ENCODE measurements at regions not wholly inside any gene's neighbourhood (a gene's known extent, or its start where the extent isn't known, plus 50 kb on each side); places are given as distances from the start of the nearest gene placed in this dataset.

DNA sequence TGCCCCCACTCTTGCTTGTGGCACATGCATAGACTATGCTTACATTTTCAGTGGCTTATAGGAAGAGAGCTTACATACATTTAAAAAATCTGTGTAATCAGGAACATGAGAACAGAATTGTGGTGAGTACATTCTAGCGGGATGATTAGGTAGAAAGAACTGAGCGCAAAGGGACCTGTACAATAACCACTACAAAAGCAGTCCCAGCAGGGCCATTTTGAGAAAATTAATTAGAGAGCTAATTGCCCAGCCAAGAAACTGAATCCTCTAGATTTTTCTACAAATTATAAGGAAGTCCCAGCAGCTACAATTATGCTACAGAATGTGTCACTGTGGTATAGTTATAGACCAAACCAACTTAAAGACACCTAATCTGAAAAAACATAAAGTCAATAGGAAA, 105.6 kb upstream of the TNFAIP3 start:
- DNase-seq (ENCODE audit: low read depth, low spot score): no peak
- TF ChIP-seq, protein P1, sequence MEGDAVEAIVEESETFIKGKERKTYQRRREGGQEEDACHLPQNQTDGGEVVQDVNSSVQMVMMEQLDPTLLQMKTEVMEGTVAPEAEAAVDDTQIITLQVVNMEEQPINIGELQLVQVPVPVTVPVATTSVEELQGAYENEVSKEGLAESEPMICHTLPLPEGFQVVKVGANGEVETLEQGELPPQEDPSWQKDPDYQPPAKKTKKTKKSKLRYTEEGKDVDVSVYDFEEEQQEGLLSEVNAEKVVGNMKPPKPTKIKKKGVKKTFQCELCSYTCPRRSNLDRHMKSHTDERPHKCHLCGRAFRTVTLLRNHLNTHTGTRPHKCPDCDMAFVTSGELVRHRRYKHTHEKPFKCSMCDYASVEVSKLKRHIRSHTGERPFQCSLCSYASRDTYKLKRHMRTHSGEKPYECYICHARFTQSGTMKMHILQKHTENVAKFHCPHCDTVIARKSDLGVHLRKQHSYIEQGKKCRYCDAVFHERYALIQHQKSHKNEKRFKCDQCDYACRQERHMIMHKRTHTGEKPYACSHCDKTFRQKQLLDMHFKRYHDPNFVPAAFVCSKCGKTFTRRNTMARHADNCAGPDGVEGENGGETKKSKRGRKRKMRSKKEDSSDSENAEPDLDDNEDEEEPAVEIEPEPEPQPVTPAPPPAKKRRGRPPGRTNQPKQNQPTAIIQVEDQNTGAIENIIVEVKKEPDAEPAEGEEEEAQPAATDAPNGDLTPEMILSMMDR (IDR thresholded peaks at IDR 0.05; ENCODE audit: low read depth, low read length): no peak
- Histone ChIP-seq H3K9me3 (ENCODE audit: control insufficient read depth, insufficient read depth, low read length) (no peaks in the 10 kb centered on the region), H3K27ac (ENCODE audit: low read depth, low read length) (no peak overlapping the region), H3K27me3 (ENCODE audit: control insufficient read depth, insufficient read depth, low read length) (no peaks in the 10 kb centered on the region), H3K4me3 (ENCODE audit: low read depth, low read length) (no peak overlapping the region)
- ChIA-PET CTCF (interaction anchor here (0.5 kb wide), 1 partner anchor 355 kb away, joined by 5 read pairs; no protein-coding TSS in a partner anchor), POLR2A (interaction anchor here (0.6 kb wide), 2 partner anchors 64 to 88 kb away, joined by 3 read pairs; no protein-coding TSS in a partner anchor)

DNA sequence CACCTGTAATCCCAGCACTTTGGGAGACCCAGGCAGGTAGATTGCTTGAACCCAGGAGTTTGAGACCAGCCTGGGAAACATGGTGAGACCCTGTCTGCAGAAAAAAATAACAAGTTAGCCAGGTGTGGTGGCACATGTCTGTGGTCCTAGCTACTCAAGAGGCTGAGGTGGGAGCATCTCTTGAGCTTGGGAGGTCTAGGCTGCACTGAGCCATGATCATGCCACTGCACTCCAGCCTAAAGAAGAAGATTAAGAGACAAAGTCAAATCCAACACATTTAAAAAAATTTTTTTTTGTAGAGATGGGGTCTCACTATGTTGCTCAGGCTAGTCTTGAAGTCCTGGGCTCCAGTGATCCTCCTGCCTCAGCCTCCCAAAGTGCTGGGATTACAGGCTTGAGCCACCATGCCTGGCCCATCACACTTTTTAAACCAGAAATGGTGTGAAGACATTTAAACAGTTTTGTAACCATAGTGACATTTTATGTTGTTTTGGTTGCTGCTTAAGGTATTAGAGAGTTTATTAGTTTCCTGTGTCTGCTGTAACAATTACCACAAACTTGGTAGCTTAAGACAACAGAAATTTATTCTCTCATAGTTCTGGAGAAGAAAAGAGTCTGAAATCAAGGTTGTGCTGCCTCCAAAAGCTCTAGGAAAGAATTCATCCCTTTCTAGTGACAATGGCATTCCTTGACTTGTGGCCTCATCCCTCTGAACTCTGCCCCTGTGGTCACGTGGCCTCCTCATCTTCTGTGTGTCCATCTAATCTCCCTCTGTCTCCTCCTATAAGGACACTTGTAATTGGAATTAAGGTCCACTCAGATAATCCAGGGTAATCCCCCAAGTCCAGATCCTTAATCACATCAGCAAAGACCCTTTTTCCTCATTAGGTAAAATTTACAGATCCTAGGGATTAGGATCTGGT, 104.6 kb upstream of the TNFAIP3 start:
- TF ChIP-seq, protein P1 (IDR thresholded peaks at IDR 0.05; ENCODE audit: low read depth, low read length): no peak
- Histone ChIP-seq H3K27ac (ENCODE audit: low read depth, low read length) (no peak overlapping the region), H3K4me3 (ENCODE audit: low read depth, low read length) (no peak overlapping the region), H3K27me3 (ENCODE audit: control insufficient read depth, insufficient read depth, low read length) (no peaks in the 10 kb centered on the region), H3K9me3 (ENCODE audit: control insufficient read depth, insufficient read depth, low read length) (no peaks in the 10 kb centered on the region)
- ChIA-PET POLR2A (interaction anchor here (0.6 kb wide), 1 partner anchor 63 kb away, joined by 3 read pairs; no protein-coding TSS in a partner anchor), CTCF (no interaction called here)
- DNase-seq (ENCODE audit: low read depth, low spot score): no peak

DNA sequence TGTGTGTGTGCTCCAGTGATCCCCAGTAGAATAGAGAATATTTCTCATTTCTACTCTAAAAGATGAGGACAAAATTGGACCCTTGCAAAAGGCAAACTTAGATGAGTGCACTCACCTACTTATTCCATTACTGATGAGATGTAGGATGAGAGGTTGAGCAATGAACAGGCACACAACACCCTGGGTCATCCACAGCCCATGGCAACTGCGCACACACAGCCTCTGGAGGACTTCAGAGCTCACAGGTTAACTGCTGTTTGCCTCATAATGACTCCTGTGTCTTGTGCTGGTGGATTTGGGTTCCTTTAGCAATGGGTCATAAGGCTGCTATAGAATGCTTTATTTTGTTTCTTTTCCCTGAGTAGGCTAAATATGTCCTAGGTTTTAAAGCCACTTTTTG, 103.6 kb upstream of the TNFAIP3 start:
- no peak overlapping the region for H3K4me3 ChIP-seq (ENCODE audit: low read depth, low read length)
- no peaks in the 10 kb centered on the region for H3K27me3 ChIP-seq (ENCODE audit: control insufficient read depth, insufficient read depth, low read length)
- DNase-seq (ENCODE audit: low read depth, low spot score): no peak
- ChIA-PET POLR2A (interaction anchor here (0.6 kb wide), 1 partner anchor 1558 kb away, joined by 5 read pairs; no protein-coding TSS in a partner anchor), CTCF (no interaction called here)
- TF ChIP-seq, protein P1 (IDR thresholded peaks at IDR 0.05; ENCODE audit: low read depth, low read length): no peak
- H3K9me3 ChIP-seq (ENCODE audit: control insufficient read depth, insufficient read depth, low read length): no peaks in the 10 kb centered on the region
- H3K27ac ChIP-seq (ENCODE audit: low read depth, low read length): no peak overlapping the region

DNA sequence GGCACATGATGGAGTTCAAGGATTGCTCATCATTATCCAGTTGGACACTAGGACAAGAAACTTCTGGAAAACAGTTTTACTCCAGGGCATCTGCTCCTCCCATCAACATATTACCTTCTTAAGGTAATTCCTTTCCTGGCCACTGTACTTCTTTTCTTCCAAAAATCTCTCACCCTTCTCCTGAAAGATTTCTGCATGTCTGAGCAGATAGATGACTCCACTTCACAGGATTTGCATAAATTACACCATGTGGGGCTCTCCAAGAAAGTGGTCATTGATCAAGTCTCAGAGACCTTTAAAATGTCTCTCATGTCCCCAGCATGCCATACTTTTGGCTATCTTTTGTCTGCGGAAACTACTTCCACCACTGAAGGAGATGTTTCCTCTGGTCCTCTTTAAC, 103.2 kb upstream of the TNFAIP3 start:
- Histone ChIP-seq H3K4me3 (ENCODE audit: low read depth, low read length) (no peak overlapping the region), H3K9me3 (ENCODE audit: control insufficient read depth, insufficient read depth, low read length) (no peaks in the 10 kb centered on the region), H3K27me3 (ENCODE audit: control insufficient read depth, insufficient read depth, low read length) (no peaks in the 10 kb centered on the region), H3K27ac (ENCODE audit: low read depth, low read length) (no peak overlapping the region)
- TF ChIP-seq, protein P1 (IDR thresholded peaks at IDR 0.05; ENCODE audit: low read depth, low read length): no peak
- DNase-seq (ENCODE audit: low read depth, low spot score): no peak
- POLR2A ChIA-PET: interaction anchor here (0.6 kb wide), 1 partner anchor 1557 kb away, joined by 5 read pairs; no protein-coding TSS in a partner anchor
- CTCF ChIA-PET: interaction anchor here (0.9 kb wide), 1 partner anchor 72 kb away, joined by 3 read pairs; no protein-coding TSS in a partner anchor

DNA sequence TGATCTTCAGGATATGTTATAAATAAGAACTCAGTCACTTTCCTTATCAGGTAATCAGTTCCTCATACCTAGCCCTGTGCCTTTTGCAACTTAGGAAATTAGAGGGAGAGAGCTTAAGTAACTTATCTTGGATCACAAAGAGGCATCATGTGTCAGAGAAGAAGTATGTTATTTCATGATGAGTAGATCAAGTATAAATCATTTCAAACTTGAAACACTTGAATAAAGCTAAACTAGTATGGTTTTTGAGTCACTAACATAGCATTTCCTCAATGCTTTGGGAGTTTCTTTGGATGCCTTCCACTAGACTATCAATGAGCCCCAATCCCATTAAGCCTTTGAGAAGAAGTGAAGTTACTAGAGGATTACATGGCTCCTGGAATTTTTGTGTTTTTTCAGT, 102.6 kb upstream of the TNFAIP3 start:
- Histone ChIP-seq H3K27ac (ENCODE audit: low read depth, low read length) (no peak overlapping the region), H3K27me3 (ENCODE audit: control insufficient read depth, insufficient read depth, low read length) (no peaks in the 10 kb centered on the region), H3K9me3 (ENCODE audit: control insufficient read depth, insufficient read depth, low read length) (no peaks in the 10 kb centered on the region), H3K4me3 (ENCODE audit: low read depth, low read length) (no peak overlapping the region)
- TF ChIP-seq, protein P1 (IDR thresholded peaks at IDR 0.05; ENCODE audit: low read depth, low read length): no peak
- POLR2A ChIA-PET: no interaction called here
- CTCF ChIA-PET: interaction anchor here (0.9 kb wide), 1 partner anchor 72 kb away, joined by 3 read pairs; no protein-coding TSS in a partner anchor
- no peak for DNase-seq (ENCODE audit: low read depth, low spot score)

All from AG04450 (cell line).